GM12891 (cell line): ENCODE measurements at regions not wholly inside any gene's neighbourhood (a gene's known extent, or its start where the extent isn't known, plus 50 kb on each side); places are given as distances from the start of the nearest gene placed in this dataset.

Source experiments
- POLR2A ChIP-seq: IDR thresholded peaks from 2 replicates; pipeline ENCODE4 v1.6.1; 2011; ENCODE audit warnings: low read depth, low read length, control low read depth
- POLR2AphosphoS5 ChIP-seq: IDR thresholded peaks from 2 replicates; pipeline ENCODE4 v1.6.1; 2011; ENCODE audit warnings: low read depth, low read length, control low read depth
- TAF1 ChIP-seq: IDR thresholded peaks from 2 replicates; pipeline ENCODE4 v1.6.1; 2011; ENCODE audit warnings: low read depth, low read length, control low read depth

DNA sequence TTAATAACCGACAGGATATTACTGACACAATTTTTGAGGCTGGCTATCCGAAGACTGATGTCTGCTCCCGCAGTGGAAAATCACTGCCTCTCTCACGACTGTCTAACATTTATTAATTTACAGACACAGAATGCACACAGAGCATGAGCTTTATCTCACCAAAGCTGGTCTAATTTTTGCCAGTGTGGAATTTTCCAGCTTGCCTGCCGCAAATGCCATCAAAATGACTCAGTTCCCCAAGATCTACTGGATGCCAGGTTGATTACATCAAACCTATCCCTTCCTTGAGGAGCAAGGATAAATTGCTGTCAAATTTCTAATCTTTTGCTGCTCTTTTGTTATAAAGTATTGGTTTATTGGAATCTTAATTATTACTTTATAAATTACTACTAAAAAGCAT, 1775.1 kb upstream of the PCDH20 start:
- no peak for TF ChIP-seq POLR2AphosphoS5
- TF ChIP-seq POLR2A: no peak
- TF ChIP-seq TAF1: no peak
